ENCODE measurements at regions not wholly inside any gene's neighbourhood (a gene's known extent, or its start where the extent isn't known, plus 50 kb on each side); places are given as distances from the start of the nearest gene placed in this dataset.

DNA sequence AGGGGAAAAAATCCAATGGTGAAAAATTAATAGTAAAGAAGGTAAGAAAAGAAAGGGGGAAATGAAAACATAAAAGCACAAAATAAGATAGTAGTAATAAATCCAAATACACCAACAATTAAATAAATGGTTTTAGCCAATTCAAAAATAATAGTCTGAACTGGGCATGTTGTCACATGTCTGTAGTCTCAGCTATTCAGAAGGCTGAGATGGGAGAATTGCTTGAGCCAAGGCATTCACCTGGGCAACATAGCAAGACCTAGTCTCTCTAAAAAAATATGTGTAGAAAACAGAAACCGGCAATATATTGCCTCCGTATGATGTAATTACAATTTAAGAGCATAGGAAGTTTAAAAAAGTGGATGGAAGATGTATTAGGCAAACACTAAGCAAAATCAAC lies 311.3 kb upstream of the FERMT1 start:
- POLR2A ChIA-PET: no interaction called here
- Histone ChIP-seq H3K36me3 (replicated peaks in 1 of 2; ENCODE audit: control insufficient read depth in 1 of 2, insufficient read depth in 2 of 2, low read length in 2 of 2) (no peaks in the 10 kb centered on the region), H3K4me1 (ENCODE audit: insufficient read depth, low read length) (no peaks in the 10 kb centered on the region), H3K79me2 (ENCODE audit: insufficient read depth, low read length) (no peaks in the 10 kb centered on the region), H3K27ac (ENCODE audit: extremely low read length, insufficient read depth, low read length) (no peak overlapping the region), H3K4me2 (ENCODE audit: low read depth, low read length) (no peak overlapping the region), H3K9ac (ENCODE audit: insufficient read depth, low read depth, low read length) (no peak overlapping the region), H3K27me3 (ENCODE audit: control insufficient read depth in 1 of 2, insufficient read depth in 2 of 2, low read length in 2 of 2) (no peaks in the 10 kb centered on the region), H2AFZ (ENCODE audit: low read length) (no peak overlapping the region), H4K20me1 (ENCODE audit: insufficient read depth, low read length) (no peaks in the 10 kb centered on the region), H3K9me3 (ENCODE audit: low read length) (no peaks in the 10 kb centered on the region), H3K4me3 (replicated peaks in 1 of 3; ENCODE audit: insufficient read depth in 1 of 3, low read depth in 2 of 3, low read length in 3 of 3) (no peak overlapping the region)
- no peak for TF ChIP-seq ATAD3A (CRISPR knock-in tag; IDR thresholded peaks at IDR 0.05)
- no peak for TF ChIP-seq EP300 (IDR thresholded peaks at IDR 0.05; ENCODE audit: low read depth in 2 of 2, low read length in 2 of 2)
- TF ChIP-seq EP300 (CRISPR knock-in tag; IDR thresholded peaks at IDR 0.05; ENCODE audit: borderline replicate concordance): no peak
- no peak for TF ChIP-seq ZNF207 (IDR thresholded peaks at IDR 0.05; ENCODE audit: borderline replicate concordance)
- no peak for TF ChIP-seq ZNF431 (CRISPR knock-in tag; IDR thresholded peaks at IDR 0.05; ENCODE audit: borderline replicate concordance, low read depth)
- no peak for TF ChIP-seq ZSCAN9 (CRISPR knock-in tag; IDR thresholded peaks at IDR 0.05; ENCODE audit: borderline replicate concordance)
- no peak for TF ChIP-seq ZNF577 (CRISPR knock-in tag; IDR thresholded peaks at IDR 0.05; ENCODE audit: borderline replicate concordance, low read depth)
- no peak for TF ChIP-seq ZNF281 (CRISPR knock-in tag; IDR thresholded peaks at IDR 0.05; ENCODE audit: borderline replicate concordance)
- no peak for TF ChIP-seq ARNT2 (CRISPR knock-in tag; IDR thresholded peaks at IDR 0.05; ENCODE audit: low read depth)
- no peak for TF ChIP-seq ZNF674 (CRISPR knock-in tag; IDR thresholded peaks at IDR 0.05; ENCODE audit: low read depth)
- TF ChIP-seq TEAD3 (CRISPR knock-in tag; optimal IDR thresholded peaks at IDR 0.05; ENCODE audit: borderline replicate concordance): no peak
- TF ChIP-seq NFE2L2 (IDR thresholded peaks at IDR 0.05; ENCODE audit: low read length): no peak
- TF ChIP-seq ZNF337 (CRISPR knock-in tag; IDR thresholded peaks at IDR 0.05; ENCODE audit: borderline replicate concordance, low read depth): no peak
- TF ChIP-seq ZNF772 (CRISPR knock-in tag; IDR thresholded peaks at IDR 0.05): no peak
- TF ChIP-seq, protein P1, sequence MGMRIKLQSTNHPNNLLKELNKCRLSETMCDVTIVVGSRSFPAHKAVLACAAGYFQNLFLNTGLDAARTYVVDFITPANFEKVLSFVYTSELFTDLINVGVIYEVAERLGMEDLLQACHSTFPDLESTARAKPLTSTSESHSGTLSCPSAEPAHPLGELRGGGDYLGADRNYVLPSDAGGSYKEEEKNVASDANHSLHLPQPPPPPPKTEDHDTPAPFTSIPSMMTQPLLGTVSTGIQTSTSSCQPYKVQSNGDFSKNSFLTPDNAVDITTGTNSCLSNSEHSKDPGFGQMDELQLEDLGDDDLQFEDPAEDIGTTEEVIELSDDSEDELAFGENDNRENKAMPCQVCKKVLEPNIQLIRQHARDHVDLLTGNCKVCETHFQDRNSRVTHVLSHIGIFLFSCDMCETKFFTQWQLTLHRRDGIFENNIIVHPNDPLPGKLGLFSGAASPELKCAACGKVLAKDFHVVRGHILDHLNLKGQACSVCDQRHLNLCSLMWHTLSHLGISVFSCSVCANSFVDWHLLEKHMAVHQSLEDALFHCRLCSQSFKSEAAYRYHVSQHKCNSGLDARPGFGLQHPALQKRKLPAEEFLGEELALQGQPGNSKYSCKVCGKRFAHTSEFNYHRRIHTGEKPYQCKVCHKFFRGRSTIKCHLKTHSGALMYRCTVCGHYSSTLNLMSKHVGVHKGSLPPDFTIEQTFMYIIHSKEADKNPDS (CRISPR knock-in tag; IDR thresholded peaks at IDR 0.05): no peak
- no peak for TF ChIP-seq DR1 (CRISPR knock-in tag; IDR thresholded peaks at IDR 0.05)
- 7% methylated on average over 2 of the region's 2 CpGs for whole genome bisulfite sequencing (ENCODE audit: low lambda C conversion rate)
- CTCF ChIA-PET (ENCODE audit: low intra/inter-chr PET ratio, low total read pairs): no interaction called here
- BruUV-seq (replicated peaks): no TSS peak
- in situ Hi-C loops (cut with HindIII; ENCODE audit: extremely low pct_ligation_motif_present, low pct_unique_long_range_greater_than_20kb) (no loop called here), intact Hi-C loops (cut with micrococcal nuclease; ENCODE audit: unreplicated experiment) (no loop called here)
- DNase-seq (ENCODE audit: low spot score): no peak
- no peak for FAIRE-seq
- no peak for ATAC-seq
